NCI-H82 treated with DMSO at 0.1 percent for 48 hours (cell line): ENCODE measurements at regions not wholly inside any gene's neighbourhood (a gene's known extent, or its start where the extent isn't known, plus 50 kb on each side); places are given as distances from the start of the nearest gene placed in this dataset.
"Not testable (repeated sequence)": the region's sequence is repeated elsewhere in the genome, so short reads cannot be mapped to it uniquely, and the experiment has no call there.

Experiments used
- DNase-seq: peaks from one replicate; lab custom pipeline; 2025; ENCODE audit not compliant: unreplicated experiment; lab: John Stamatoyannopoulos, UW

DNA sequence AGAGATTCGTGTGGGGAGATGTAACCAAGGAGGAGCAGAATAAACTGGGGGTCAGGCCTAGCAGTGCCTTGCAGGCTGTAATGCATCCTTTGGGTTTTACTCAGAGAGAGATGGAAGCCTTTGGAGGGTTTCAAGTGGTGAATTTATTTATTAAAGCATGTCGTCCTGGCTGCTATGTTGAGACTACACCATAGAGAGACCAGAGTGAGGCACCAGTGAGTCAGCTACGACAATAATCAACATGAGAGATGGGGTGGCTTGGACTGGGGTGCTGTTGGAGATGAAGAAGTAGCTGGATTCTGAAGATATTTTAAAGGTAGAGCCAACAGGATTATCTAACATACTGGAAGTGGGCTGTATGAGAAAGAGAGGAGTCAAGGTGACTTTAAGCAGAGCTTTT, 335.3 kb upstream of the ARHGEF26 start:
- DNase-seq = no peak

DNA sequence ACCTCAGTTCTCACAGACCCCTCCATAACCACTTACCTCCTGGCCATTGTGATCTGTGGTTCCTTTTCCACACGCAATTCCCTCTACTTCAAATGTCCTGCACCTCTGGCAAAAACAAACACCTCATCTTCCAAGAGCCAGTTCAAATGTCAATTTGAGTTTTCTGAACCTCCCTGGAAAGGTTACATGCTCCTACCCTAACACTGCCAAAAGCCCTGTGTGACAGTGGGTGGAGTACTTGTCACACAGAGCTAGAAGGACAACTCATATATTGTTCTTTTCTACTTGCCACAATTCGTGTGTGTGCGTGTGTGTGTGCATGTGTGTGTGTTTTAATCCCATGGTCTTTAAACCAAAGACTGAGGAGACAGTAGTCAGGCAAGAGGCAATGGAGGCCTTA, 331.8 kb upstream of the ARHGEF26 start:
- no peak for DNase-seq

DNA sequence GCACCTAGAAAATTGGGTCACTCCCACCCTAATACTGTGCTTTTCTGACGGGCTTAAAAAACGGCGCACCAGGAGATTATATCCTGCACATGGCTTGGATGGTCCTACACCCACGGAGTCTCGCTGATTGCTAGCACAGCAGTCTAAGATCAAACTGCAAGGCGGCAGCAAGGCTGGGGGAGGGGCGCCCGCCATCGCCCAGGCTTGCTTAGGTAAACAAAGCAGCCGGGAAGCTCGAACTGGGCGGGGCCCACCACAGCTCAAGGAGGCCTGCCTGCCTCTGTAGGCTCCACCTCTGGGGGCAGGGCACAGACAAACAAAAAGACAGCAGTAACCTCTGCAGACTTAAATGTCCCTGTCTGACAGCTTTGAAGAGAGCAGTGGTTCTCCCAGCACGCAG, 324.1 kb upstream of the ARHGEF26 start:
- DNase-seq = not testable (repeated sequence)

DNA sequence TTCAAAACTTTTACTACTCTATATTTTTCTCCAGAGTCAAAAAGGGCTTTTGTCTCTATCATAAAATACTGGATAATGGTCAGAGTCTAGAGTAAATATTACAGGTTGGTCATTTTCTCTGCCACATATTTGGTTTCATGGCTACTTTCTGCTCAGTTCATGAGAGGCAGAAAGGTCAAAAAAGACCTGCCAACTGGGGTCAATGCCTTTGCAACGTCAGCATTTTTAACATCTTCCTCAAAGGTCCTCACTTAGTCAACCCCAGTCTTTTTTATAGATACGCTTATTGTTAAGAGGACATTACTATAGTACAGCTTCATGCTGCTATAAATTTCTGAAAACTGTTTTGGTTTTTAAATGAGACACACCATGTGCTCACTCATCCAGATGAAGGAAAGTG, 312.1 kb upstream of the ARHGEF26 start:
- DNase-seq = no peak

DNA sequence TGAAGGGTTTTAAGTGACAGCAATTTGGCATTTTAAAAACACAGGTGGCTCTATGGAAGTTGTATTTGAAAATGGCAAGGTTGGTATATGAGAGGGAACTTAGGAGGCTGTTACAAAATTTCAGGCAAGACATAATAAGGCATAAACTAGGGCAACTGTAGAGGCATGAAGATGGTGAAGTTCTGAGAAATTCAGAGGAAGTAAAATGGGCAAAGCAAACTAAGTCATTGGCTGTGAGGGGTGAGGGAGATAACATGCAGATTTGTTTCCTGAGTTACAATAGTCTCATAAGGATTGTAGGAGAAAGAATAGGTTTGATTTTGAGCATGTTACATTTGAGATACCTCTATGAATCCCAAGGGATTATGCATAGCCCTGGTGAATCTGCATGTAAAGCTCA, 302.9 kb upstream of the ARHGEF26 start:
- DNase-seq = no peak

- no peak for DNase-seq
Measured at GRCh38 chr3:153820035-153820434, 301.2 kb upstream of the ARHGEF26 start.

DNA sequence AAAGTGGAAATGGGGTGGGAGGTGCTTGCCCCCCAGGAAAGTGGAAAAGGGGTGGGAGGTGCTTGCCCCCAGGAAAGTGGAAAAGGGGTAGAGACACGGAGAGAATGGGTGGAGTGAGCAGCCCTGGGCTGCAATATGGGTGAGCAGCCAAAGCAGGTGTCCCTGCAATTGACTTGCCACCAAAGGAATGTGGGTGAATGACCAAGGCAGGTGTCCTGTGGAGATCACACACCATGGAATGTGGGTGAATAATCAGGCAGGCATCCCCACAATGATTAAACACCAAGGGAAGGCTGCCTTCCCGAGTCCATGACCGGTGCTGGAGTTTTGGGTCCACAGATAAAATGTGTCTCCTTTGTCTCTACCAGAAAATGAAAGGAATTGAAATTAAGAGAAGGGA, 292.8 kb upstream of the ARHGEF26 start:
- not testable (repeated sequence) for DNase-seq

GRCh38 chr3:153829606-153830170, 291.5 kb upstream of the ARHGEF26 start:
- DNase-seq = no peak

GRCh38 chr3:153830552-153830951, 290.6 kb upstream of the ARHGEF26 start:
- DNase-seq = no peak

DNA sequence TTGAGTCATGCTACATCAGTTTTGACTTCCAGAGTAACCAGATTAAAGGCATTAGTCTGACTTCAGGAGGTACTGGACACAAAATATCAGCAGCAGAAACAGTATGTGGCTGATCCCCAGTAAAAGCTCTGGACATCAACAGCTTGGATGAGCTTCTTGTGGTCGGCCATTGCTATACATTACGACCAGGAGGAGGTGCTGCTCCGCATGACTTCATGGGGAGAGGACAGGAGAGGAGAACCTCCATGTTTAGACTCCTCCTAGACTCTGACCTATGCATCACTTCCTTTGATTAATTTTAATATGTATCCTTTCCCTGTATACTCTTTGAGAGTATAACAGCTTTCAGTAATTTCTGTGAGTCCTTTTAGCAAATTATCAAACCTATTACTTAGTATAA, 285.6 kb upstream of the ARHGEF26 start:
- DNase-seq = no peak

DNA sequence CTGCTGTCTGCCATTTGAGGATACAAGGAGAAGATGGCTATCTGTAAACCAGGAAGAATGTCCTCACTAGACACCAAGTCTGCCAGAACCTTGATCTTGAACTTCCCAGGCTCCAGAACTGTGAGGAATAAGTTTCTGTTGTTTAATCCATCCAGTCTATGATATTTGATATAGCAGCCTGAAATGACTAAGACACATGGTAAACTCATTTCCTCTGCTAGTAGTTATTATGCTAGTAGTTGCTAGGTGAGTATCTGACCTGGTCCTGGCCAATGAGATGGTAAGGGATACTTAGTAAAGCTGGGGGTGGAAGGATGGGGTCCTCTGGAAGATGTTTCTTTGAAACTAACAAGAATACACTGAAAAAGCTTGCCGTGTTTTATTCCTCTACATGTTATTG, 280.7 kb upstream of the ARHGEF26 start:
- no peak for DNase-seq

DNA sequence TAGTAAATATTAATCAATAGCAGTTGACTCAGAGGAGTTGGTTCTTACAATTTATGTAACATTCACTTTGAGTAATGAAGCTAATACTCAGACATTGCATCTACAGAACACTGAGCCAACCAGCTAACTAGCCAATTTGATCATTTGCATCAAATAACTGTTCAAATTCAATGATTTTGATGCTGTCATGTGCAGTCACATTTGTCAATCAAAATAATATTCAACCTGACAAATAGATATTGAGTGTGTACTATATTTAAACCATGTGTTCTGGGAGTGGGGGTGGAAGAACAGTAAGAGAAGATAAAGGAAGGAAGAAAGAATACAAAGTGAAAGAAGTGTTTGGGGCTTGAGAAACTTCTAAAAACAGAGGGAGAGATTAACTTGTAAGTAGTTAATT, 277.2 kb upstream of the ARHGEF26 start:
- DNase-seq = no peak

GRCh38 chr3:153845311-153845710, 275.9 kb upstream of the ARHGEF26 start:
- no peak for DNase-seq

- no peak for DNase-seq
Measured at GRCh38 chr3:153848702-153849101, 272.5 kb upstream of the ARHGEF26 start.

GRCh38 chr3:153852355-153852754, 268.8 kb upstream of the ARHGEF26 start:
- DNase-seq = no peak

GRCh38 chr3:153853163-153853562, 268.0 kb upstream of the ARHGEF26 start:
- DNase-seq = no peak

- no peak for DNase-seq
Measured at GRCh38 chr3:153855772-153856171, 265.4 kb upstream of the ARHGEF26 start.

- no peak for DNase-seq
Measured at GRCh38 chr3:153856932-153857331, 264.3 kb upstream of the ARHGEF26 start.

- no peak for DNase-seq
Measured at GRCh38 chr3:153864793-153865192, 256.4 kb upstream of the ARHGEF26 start.

GRCh38 chr3:153866901-153867300, 254.3 kb upstream of the ARHGEF26 start:
- no peak for DNase-seq

- not testable (repeated sequence) for DNase-seq
Measured at GRCh38 chr3:153874348-153874747, 246.8 kb upstream of the ARHGEF26 start.

- no peak for DNase-seq
Measured at GRCh38 chr3:153880493-153880892, 240.7 kb upstream of the ARHGEF26 start.

GRCh38 chr3:153881201-153881600, 240.0 kb upstream of the ARHGEF26 start:
- no peak for DNase-seq

GRCh38 chr3:153885359-153885758, 235.8 kb upstream of the ARHGEF26 start:
- DNase-seq = no peak
